A549 (cell line): ENCODE measurements at regions not wholly inside any gene's neighbourhood (a gene's known extent, or its start where the extent isn't known, plus 50 kb on each side); places are given as distances from the start of the nearest gene placed in this dataset.
A peak's percentile ranks its signal among the peaks of the same experiment; 100 is the strongest.

Experiments used
- ATAC-seq, 2 experiments: fragments of 200-7000 bp in 1 of 2; fragments of >200 bp in 1 of 2; cut with Nextera tagmentation in 1 of 2; cut with Tn5 transposase in 1 of 2; 3 replicates each; pipeline versions ENCODE4 v1.8.0 to v1.9.1; 2018 to 2020; ENCODE audit warnings: mild to moderate bottlenecking in 1 of 2, moderate library complexity in 1 of 2
- CTCF ChIA-PET: fragments of 300-600 bp; sonication (Branson Sonifier 250); formaldehyde crosslinking; extraction: SDS; loops from one replicate; lab custom pipeline; 2021; ENCODE audit warnings: antibody characterized with exemption, inconsistent platforms; lab: Yijun Ruan, JAX
- POLR2A ChIA-PET: fragments of 350-600 bp; formaldehyde crosslinking; extraction: SDS; loops from one replicate; lab custom pipeline; 2021; ENCODE audit warnings: antibody characterized with exemption, inconsistent platforms; lab: Yijun Ruan, JAX
- DNase-seq, 2 experiments: peaks; one replicate each; pipeline versions ENCODE4 v3.0.0 to v3.0.0-alpha.2; 2011 to 2016; ENCODE audit warnings: low read depth in 1 of 2, low spot score in 1 of 2
- FAIRE-seq: peaks from 2 replicates; lab custom pipeline; 2011; peaks lifted over from hg19 to GRCh38; lab: Jason Lieb, UNC
- H3K27ac ChIP-seq, 2 experiments: fragments of >200 bp; sonication (Bioruptor Twin); formaldehyde crosslinking; 3 replicates each; pipeline ENCODE4 v1.5.1; 2016 to 2017
- H3K4me1 ChIP-seq: fragments of >200 bp; sonication (Bioruptor Twin); formaldehyde crosslinking; 3 replicates; pipeline ENCODE4 v1.6.1; 2016
- H3K4me2 ChIP-seq: fragments of >200 bp; sonication (Bioruptor Twin); formaldehyde crosslinking; 3 replicates; pipeline ENCODE4 v1.6.1; 2016
- H3K4me3 ChIP-seq: fragments of >200 bp; sonication (Bioruptor Twin); formaldehyde crosslinking; 3 replicates; pipeline ENCODE4 v1.5.1; 2016
- H3K9me3 ChIP-seq: fragments of >200 bp; sonication (Bioruptor Twin); formaldehyde crosslinking; 3 replicates; pipeline ENCODE4 v1.6.1; 2016
- CBX8 ChIP-seq: fragments of 200-600 bp; sonication (generic); IDR thresholded peaks from 2 replicates; pipeline ENCODE4 v1.6.1; 2016
- HOXA7 ChIP-seq: fragments of 250-450 bp; sonication (Bioruptor Pico); IDR thresholded peaks from 2 replicates; pipeline ENCODE4 v1.5.0; 2020; ENCODE audit warnings: mild to moderate bottlenecking, moderate library complexity
- HOXB13 ChIP-seq: fragments of 250-450 bp; sonication (Bioruptor Pico); IDR thresholded peaks from 2 replicates; pipeline ENCODE4 v1.5.0; 2020; ENCODE audit warnings: low read depth, mild to moderate bottlenecking, moderate library complexity
- JUN ChIP-seq, 2 experiments: fragments of >200 bp; sonication (Bioruptor Twin); formaldehyde crosslinking; IDR thresholded peaks; 2 replicates in 1 of 2; 3 replicates in 1 of 2; pipeline ENCODE4 v1.6.1; 2016 to 2017
- KDM1A ChIP-seq: fragments of 200-600 bp; sonication (generic); IDR thresholded peaks from 2 replicates; pipeline ENCODE4 v1.6.1; 2016; ENCODE audit warnings: low read depth, mild to moderate bottlenecking
- MAZ ChIP-seq: fragments of 150-350 bp; IDR thresholded peaks from 2 replicates; pipeline ENCODE4 v1.6.1; 2014; ENCODE audit warnings: antibody characterized with exemption, low read depth, low read length, borderline replicate concordance
- MYC ChIP-seq: IDR thresholded peaks from 2 replicates; pipeline ENCODE4 v1.6.1; 2012; ENCODE audit warnings: mild to moderate bottlenecking, inconsistent platforms, low read length, improper control_type of control experiment, borderline replicate concordance
- NFE2L2 ChIP-seq: fragments of 150-350 bp; conservative IDR thresholded peaks from 2 replicates; pipeline ENCODE4 v1.6.1; 2014; ENCODE audit warnings: low read length
- POLR2A ChIP-seq: IDR thresholded peaks from 2 replicates; pipeline ENCODE4 v1.6.1; 2012; ENCODE audit warnings: mild to moderate bottlenecking, low read length
- RAD21 ChIP-seq, 2 experiments: fragments of >200 bp in 1 of 2; sonication (Bioruptor Twin) in 1 of 2; formaldehyde crosslinking in 1 of 2; IDR thresholded peaks in 1 of 2; conservative IDR thresholded peaks in 1 of 2; 2 replicates in 1 of 2; 3 replicates in 1 of 2; pipeline ENCODE4 v1.6.1; 2012 to 2018; ENCODE audit warnings: inconsistent platforms in 1 of 2
- RFX5 ChIP-seq: fragments of 450-650 bp; IDR thresholded peaks from 2 replicates; pipeline ENCODE4 v1.7.1; 2014; ENCODE audit warnings: antibody characterized with exemption, mild to moderate bottlenecking, moderate library complexity
- WGBS: methylation state at CpG from one replicate; pipeline ENCODE4 v1.1.6; 2017; ENCODE audit errors: missing lambda C conversion rate; 5-methylcytosine and 5-hydroxymethylcytosine counted together
- TF ChIP-seq, protein P1 (sequence below): IDR thresholded peaks from 2 replicates; pipeline ENCODE4 v1.6.1; 2012
- TF ChIP-seq, protein P2 (sequence below): fragments of 200-600 bp; sonication (generic); IDR thresholded peaks from 2 replicates; pipeline ENCODE4 v1.6.1; 2016; ENCODE audit warnings: antibody characterized with exemption, mild to moderate bottlenecking, moderate library complexity
- TF ChIP-seq, protein P3 (sequence below): IDR thresholded peaks from 2 replicates; pipeline ENCODE4 v1.6.1; 2012
- TF ChIP-seq, protein P4 (sequence below): fragments of >200 bp; sonication (Bioruptor Twin); formaldehyde crosslinking; IDR thresholded peaks from 3 replicates; pipeline ENCODE4 v1.5.1; 2016
- TF ChIP-seq, protein P5 (sequence below): fragments of 250-450 bp; sonication (Bioruptor Pico); IDR thresholded peaks from 2 replicates; pipeline ENCODE4 v1.5.0; 2021; ENCODE audit warnings: mild to moderate bottlenecking, moderate library complexity, borderline replicate concordance

DNA sequence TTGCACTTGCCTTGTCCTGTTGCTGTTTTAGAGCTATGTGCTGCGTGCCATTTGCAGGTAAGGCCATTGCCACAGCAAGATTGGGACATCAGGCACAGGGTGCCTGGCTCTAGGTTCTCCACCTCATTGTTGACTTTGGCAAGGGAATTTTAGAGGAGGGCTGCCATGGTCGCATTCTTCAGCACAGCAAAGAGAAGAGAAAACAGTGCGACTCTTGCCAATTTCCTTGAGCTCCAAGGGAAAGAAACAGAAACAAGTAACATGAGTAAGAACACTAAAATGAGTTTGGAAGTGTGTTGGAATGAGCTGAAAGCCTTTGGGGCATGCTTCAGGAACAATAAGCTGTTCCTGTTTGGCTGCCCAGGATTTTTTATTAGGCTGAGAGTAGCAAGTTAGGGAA is 188.1 kb upstream of the IL12B start:
- POLR2A ChIA-PET, result no interaction called here
- CTCF ChIA-PET, result interaction anchor here (0.9 to 1.6 kb wide), 3 partner anchors 9 to 469 kb away, joined by 3 to 6 read pairs (median 5); no protein-coding TSS in a partner anchor
- H3K4me2 ChIP-seq, result peak overlapping the region; percentile 35
- H3K27ac ChIP-seq, result peak overlapping the region; percentile 7 to 55; a peak in 3 of 6 replicates
- H3K4me3 ChIP-seq, result no peak overlapping the region
- ATAC-seq, result no peak
- TF ChIP-seq, protein P1, sequence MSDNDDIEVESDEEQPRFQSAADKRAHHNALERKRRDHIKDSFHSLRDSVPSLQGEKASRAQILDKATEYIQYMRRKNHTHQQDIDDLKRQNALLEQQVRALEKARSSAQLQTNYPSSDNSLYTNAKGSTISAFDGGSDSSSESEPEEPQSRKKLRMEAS, result peak; percentile 23; the same call in 1 of the 2 replicates
- TF ChIP-seq POLR2A, result no peak
- WGBS, result 48% methylated on average over 3 of the region's 3 CpGs
- H3K4me1 ChIP-seq, result peaks cover 30% of the 10 kb centered on the region
- H3K9me3 ChIP-seq, result no peaks in the 10 kb centered on the region
- FAIRE-seq, result no peak
- no peak for DNase-seq

DNA sequence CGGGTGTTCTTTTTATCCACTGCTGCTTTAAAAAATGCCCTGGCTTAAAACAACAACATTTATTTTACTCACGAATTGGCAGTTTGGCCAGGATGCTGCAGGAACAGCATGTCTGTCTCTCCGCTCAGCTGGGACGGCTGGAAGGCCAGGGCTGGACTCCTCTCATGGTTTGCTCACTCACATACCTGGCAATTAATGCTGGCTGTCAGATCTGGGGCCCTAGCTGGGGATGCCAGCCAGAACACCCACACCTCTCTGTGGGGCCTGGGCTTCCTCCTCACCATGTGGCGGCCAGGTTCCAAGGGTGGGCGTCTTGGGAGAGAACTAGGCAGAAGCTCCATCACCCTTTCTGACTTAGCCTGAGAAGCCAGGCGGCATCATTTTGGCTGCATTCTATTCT is 189.1 kb upstream of the IL12B start:
- H3K9me3 ChIP-seq, result no peaks in the 10 kb centered on the region
- POLR2A ChIA-PET, result no interaction called here
- H3K27ac ChIP-seq, result peak overlapping the region in 1 of 2 experiments; percentile 55; a peak in 1 of 6 replicates
- CTCF ChIA-PET, result no interaction called here
- ATAC-seq, result no peak
- DNase-seq, result no peak
- no peak overlapping the region for H3K4me2 ChIP-seq
- TF ChIP-seq MYC (no peak), NFE2L2 (no peak), MAZ (no peak), KDM1A (no peak), RAD21 (conservative IDR thresholded peaks at IDR 0.05 in 1 of 2, IDR thresholded peaks at IDR 0.05 in 1 of 2) (no peak), JUN (IDR thresholded peaks at IDR 0.05) (no peak), HOXB13 (no peak), RFX5 (no peak), HOXA7 (CRISPR knock-in tag) (no peak), CBX8 (no peak)
- TF ChIP-seq, protein P2, sequence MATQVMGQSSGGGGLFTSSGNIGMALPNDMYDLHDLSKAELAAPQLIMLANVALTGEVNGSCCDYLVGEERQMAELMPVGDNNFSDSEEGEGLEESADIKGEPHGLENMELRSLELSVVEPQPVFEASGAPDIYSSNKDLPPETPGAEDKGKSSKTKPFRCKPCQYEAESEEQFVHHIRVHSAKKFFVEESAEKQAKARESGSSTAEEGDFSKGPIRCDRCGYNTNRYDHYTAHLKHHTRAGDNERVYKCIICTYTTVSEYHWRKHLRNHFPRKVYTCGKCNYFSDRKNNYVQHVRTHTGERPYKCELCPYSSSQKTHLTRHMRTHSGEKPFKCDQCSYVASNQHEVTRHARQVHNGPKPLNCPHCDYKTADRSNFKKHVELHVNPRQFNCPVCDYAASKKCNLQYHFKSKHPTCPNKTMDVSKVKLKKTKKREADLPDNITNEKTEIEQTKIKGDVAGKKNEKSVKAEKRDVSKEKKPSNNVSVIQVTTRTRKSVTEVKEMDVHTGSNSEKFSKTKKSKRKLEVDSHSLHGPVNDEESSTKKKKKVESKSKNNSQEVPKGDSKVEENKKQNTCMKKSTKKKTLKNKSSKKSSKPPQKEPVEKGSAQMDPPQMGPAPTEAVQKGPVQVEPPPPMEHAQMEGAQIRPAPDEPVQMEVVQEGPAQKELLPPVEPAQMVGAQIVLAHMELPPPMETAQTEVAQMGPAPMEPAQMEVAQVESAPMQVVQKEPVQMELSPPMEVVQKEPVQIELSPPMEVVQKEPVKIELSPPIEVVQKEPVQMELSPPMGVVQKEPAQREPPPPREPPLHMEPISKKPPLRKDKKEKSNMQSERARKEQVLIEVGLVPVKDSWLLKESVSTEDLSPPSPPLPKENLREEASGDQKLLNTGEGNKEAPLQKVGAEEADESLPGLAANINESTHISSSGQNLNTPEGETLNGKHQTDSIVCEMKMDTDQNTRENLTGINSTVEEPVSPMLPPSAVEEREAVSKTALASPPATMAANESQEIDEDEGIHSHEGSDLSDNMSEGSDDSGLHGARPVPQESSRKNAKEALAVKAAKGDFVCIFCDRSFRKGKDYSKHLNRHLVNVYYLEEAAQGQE, result no peak
- TF ChIP-seq, protein P3, sequence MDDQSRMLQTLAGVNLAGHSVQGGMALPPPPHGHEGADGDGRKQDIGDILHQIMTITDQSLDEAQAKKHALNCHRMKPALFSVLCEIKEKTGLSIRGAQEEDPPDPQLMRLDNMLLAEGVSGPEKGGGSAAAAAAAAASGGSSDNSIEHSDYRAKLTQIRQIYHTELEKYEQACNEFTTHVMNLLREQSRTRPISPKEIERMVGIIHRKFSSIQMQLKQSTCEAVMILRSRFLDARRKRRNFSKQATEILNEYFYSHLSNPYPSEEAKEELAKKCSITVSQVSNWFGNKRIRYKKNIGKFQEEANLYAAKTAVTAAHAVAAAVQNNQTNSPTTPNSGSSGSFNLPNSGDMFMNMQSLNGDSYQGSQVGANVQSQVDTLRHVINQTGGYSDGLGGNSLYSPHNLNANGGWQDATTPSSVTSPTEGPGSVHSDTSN, result no peak
- TF ChIP-seq, protein P4, sequence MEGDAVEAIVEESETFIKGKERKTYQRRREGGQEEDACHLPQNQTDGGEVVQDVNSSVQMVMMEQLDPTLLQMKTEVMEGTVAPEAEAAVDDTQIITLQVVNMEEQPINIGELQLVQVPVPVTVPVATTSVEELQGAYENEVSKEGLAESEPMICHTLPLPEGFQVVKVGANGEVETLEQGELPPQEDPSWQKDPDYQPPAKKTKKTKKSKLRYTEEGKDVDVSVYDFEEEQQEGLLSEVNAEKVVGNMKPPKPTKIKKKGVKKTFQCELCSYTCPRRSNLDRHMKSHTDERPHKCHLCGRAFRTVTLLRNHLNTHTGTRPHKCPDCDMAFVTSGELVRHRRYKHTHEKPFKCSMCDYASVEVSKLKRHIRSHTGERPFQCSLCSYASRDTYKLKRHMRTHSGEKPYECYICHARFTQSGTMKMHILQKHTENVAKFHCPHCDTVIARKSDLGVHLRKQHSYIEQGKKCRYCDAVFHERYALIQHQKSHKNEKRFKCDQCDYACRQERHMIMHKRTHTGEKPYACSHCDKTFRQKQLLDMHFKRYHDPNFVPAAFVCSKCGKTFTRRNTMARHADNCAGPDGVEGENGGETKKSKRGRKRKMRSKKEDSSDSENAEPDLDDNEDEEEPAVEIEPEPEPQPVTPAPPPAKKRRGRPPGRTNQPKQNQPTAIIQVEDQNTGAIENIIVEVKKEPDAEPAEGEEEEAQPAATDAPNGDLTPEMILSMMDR, result no peak
- TF ChIP-seq, protein P5, sequence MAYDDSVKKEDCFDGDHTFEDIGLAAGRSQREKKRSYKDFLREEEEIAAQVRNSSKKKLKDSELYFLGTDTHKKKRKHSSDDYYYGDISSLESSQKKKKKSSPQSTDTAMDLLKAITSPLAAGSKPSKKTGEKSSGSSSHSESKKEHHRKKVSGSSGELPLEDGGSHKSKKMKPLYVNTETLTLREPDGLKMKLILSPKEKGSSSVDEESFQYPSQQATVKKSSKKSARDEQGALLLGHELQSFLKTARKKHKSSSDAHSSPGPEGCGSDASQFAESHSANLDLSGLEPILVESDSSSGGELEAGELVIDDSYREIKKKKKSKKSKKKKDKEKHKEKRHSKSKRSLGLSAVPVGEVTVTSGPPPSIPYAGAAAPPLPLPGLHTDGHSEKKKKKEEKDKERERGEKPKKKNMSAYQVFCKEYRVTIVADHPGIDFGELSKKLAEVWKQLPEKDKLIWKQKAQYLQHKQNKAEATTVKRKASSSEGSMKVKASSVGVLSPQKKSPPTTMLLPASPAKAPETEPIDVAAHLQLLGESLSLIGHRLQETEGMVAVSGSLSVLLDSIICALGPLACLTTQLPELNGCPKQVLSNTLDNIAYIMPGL (CRISPR knock-in tag), result no peak
- no peak overlapping the region for H3K4me3 ChIP-seq
- peaks cover 30% of the 10 kb centered on the region for H3K4me1 ChIP-seq
- WGBS, result 72% methylated on average over 7 of the region's 7 CpGs
- FAIRE-seq, result no peak
